NCI-H510A (cell line): ENCODE measurements at regions not wholly inside any gene's neighbourhood (a gene's known extent, or its start where the extent isn't known, plus 50 kb on each side); places are given as distances from the start of the nearest gene placed in this dataset.

Source experiments
- DNase-seq: peaks from one replicate; lab custom pipeline; 2025; lab: John Stamatoyannopoulos, UW

DNA sequence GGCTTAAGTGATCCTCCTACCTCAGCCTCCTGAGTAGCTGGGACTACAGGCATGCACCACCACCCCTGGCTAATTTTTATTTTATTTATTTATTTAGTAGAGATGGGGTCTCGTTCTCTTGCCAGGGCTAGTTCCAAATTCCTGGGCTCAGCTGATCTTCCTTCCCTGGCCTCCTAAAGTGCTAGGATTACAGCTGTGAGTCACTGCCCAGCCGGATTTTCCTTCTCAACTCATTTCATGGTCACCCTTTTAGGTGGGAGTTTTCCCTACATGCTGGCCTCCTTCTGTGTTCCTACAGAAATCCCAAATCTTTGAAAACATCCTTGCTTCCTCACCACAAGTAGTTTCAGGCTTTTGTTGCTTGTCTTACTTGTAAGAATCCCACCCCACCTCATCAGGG lies 102.1 kb upstream of the SIAH1 start:
- DNase-seq = no peak

DNA sequence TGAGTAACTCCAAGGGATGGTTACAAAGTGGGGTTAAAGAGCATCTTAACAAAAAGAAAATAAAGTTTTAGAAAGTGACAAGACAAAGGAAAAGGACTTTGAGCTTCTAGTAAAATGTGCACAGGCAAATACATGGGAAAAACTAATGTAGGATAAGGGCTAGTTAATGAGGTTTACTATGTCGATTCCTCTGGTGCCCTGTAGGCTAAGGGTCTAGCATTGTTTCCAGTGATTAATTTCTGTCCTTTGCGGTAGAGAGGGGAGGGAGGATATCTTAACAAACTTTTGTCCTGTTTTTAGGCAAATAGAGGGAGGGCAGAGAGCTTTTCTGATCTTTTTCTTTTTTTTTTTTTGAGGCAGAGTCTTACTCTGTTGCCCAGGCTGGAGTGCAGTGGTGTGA lies 96.6 kb upstream of the SIAH1 start:
- DNase-seq = no peak

DNA sequence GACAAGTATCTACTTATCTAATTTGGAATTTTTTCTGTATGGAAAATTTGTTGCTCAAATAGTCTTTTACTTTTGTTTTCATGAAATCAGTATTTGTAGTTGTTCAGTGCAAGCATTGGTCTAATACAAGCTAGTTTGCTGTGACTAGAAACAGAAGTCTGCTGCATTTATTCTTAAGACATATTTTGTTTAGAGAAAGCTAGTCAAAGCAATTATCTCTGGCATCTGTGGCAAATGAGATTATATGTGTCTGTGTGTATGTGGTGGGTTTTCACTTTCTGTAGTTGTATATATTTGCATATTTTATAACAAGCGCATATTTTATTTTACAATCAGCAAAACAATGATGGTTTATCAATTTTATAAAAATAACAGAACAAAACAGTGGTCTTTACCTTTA lies 96.0 kb upstream of the SIAH1 start:
- DNase-seq = no peak

DNA sequence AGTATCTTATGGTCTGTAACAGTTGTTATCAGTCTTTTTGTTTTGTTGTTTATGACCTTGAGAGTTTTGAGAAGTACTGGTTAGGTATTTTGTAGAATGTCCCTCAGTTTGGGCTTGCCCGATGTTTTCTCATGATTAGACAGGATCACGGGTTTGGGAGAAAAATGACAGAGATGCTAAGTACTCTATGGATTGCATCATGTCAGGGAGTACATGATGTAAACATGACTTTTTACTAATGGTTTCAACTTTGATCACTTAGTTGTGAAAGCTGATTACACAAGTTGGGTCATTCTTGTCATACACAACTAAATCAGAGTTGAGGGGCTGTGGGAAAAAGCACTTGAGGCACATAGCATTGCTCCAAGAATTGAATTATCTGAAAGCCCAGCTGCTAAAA lies 94.7 kb upstream of the SIAH1 start:
- DNase-seq = no peak

- DNase-seq = no peak
Observed at GRCh38 chr16:48479329-48479728, 94.1 kb upstream of the SIAH1 start.

GRCh38 chr16:48478393-48478792 lies 93.2 kb upstream of the SIAH1 start:
- no peak for DNase-seq

DNA sequence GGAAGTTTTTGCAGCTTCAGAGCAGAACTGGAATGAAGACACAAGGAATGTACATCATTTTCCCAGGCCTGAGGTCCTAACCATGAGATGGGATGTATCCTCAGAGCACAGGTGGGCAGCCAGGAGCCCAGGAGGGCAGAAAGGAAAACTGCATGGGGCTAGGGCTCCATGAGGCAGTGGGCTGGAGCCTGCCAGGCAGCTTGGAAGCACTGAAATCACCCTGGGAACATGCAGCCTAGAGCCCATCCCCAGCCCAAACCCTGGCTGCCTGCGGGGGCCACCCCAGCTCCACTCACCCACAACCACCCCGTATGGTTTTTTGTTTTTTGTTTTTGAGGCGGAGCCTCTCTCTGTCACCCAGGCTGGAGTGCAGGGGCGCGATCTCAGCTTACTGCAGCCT lies 86.2 kb upstream of the SIAH1 start:
- DNase-seq = no peak

DNA sequence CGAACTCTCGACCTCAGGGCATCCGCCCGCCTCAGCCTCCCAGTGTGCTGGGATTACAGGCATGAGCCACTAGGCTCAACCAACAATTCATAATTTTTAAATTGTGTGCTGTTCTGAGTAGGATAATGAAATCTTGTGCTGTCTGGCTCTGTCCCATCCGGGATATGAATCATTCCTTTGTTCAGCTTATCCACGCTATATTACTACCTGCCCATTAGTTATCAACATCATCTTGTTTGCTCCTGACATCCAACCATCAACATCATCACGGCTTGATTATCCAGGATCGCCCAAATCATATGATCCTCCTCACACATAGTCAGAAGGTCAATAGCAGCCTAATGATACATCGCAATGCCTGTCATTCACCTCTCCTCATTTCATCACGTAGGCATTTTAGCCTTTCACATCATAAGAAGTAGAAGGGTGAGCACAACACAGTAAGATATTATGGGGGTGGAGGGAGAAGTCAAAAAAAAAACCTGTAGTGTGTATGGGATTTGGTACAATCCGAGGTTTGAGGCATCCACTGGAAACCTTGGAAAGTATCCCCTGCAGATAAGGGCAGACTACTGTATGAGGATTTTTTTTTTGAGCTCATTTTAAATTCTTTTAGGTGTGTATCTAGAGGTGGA lies 77.0 kb upstream of the SIAH1 start:
- no peak for DNase-seq

DNA sequence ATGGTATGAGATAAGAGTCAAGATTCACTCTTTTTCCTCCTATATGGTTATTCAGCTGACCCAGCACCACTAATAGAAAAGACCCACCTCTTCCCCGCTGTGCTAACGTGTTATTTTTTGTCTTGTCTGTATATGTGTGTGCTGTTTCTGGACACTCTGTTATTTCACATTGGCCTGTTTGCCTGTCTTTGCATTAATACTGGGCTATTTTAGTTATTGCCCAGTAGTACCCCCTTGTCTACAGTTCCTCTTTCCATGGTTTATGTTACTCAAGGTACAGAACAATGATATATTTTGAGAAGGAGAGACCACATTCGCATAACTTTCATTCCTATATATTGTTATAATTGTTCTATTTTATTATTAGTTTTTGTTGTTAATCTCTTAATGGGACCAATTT lies 74.0 kb upstream of the SIAH1 start:
- DNase-seq = no peak

DNA sequence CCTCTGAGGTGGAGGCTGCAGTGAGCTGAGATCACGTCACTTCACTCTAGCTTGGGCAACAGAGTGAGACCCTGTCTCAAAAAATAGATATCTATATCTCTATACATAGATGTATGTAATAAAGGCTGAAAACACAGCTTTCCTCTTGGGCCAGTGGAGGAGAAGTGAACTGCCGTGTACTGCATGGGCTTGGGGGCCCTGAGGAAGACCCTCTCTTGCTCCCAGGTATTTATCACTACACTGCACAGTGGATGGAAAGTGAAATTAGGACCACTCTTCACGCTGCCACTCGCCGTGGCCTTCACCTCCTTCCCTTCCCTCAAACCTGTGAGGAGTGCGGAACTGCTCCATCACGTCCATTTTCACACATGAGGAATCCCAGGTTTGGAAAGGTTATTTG lies 68.8 kb upstream of the SIAH1 start:
- DNase-seq = no peak

- DNase-seq = no peak
Observed at GRCh38 chr16:48452991-48453760, 68.0 kb upstream of the SIAH1 start.

DNA sequence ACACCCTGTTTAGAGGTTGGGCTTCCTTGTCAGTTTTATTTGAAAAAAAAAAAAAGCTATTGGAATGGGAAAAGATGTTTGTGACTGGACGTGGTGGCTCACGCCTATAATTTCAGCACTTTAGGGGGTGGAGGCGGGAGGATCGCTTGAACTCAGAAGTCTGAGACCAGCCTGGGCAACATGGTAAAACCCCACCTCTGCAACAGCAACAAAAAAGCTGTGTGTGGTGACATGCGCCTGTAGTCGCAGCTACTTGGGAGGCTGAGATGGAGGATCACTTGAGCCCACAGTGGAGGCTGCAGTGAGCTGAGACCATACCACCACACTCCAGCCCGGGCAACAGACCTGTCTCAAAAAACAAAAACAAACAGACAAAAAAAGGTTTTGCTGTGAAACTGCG lies 66.1 kb upstream of the SIAH1 start:
- no peak for DNase-seq

DNA sequence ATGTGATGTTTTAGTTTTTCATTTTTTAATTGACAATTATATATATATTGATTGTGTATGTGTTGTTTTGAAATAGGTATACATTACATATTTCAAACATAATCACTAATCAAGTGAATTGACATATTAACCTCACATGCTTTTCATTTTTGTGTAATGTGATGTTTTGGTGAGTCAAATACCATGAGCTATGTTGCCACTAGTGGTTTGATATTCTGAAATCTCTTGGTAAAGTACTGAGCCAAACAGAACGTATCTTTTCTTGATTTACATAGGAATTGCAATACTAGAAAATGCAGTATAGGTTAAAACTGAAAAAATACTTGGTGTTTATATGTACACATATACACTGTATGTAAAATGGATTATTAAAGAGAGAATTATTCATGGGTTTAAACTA lies 65.2 kb upstream of the SIAH1 start:
- DNase-seq = no peak

DNA sequence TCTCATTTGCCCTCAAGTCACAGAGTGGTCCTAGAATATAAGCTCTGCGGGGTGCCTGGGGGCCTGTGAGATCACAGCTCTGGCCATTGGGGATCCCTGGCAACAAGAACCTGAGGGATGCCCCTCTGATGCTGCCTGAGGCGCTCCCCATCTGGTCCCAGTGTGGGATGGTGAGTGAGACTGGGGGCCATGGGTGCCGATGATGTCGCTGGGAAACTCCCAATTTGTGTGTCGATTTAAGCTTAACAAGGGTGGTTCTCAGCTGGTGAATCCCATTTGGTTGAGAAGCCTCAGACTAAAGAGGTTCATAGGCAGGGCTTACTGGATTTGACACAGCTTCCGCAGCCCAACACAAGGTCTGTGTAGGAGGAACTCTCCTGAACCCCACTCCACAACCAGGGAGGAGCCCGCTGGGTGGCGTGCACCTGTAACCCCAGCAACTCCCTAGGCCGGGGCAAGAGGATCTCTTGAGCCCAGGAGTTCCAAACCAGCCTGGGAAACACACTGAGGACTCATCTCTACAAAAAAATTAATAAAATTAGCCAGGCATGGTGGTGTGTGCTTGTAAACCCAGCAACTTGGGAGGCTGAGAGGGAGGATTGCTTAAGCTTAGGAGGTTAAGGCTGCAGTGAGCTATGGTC lies 63.7 kb upstream of the SIAH1 start:
- DNase-seq = no peak

DNA sequence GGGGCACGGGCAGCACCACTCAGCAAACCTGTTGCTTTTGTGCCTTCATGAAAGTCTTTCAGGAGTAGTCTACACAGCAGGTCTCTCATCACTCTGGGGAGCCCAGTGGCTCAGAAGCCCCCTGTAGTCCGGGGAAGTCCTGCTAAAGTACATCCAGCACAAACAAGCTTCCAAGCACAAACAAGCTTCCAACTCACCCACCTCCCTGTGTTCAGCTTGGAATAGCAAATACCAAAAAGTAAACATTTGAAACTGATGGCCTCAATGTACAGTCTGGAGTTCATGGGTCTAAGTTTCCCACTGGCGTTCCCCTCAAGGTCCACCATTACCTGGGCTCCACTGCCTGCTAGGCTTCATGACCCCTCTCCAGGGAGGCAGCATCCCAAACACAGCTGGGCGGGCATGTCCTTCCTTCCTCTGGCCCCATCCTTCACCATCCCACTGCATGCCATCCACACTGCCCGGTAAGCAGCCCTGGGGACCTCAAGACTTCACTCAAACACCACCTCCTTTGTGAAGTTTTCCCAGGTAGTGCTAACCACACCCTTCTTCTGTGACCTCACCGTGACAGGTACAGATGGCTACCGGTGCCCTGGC lies 62.8 kb upstream of the SIAH1 start:
- no peak for DNase-seq

- DNase-seq = no peak
Observed at GRCh38 chr16:48447428-48447827, 62.2 kb upstream of the SIAH1 start.

DNA sequence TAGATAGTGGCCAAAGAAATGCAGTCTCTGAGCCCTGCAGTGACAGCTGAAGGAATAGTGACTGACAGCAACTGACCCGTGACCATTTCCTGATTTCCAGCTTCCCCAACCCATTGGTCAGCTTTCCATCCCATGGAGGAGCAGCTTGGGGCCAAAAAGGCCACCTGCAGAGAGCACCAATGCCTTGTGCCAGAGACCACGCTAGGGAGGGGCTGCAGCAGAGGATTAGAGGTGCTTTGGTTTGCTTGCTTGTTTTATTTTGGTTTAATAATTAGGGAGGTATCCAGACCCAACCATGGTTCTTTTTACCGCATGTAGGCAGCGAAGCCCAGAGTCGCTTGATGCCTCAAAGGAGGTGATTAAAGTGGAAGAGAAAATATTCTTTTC lies 61.3 kb upstream of the SIAH1 start:
- no peak for DNase-seq

DNA sequence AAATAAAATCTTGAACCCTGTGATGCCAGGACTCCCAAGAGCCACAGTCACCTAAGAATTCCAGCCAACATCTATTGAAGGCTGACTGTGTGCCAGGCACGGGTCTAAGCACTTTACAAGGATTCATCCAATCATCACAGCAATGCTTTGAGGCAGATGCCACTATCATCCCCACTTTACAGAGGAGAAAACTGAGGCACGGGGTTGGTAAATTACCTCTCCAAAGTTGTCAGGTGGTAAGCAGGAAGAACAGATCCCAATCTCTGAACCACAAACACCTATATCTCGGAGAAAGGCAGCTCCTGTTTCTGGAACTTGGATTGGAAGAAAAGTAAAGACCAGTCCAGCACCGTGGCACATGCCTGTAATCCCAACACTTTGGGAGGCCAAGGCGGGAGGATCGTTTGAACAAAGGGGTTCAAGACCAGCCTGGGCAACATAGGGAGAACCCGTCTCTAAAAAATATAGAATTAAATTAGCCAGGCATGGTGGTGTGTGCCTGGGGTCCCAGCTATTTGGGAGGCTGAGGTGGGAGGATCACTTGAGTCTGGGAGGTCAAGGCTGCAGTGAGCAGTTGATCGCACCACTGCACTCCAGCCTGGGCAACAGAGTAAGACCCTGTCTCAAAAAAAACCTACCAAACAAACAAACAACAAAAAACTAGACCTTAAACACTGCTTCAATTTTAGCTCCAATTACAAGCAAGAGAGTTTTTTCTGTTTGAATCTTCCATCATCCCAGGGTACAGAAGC lies 60.7 kb upstream of the SIAH1 start:
- DNase-seq = no peak

DNA sequence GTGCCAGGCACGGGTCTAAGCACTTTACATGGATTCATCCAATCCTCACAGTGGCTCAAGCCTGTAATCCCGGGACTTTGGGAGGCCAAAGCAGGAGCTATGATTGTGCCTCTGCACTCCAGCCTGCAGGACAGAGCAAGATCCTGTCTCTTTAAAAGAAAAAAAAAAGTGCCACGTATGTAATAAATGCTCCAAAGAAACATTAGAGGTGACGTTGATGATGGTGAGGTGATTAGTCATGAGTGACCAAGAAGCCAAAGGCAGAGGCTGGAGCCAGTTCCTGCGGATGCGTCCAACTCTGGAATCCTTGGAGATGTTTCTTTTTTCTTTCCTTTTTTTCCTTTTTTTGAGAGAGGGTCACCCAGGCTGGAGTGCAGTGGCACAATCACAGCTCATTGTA lies 59.4 kb upstream of the SIAH1 start:
- DNase-seq = no peak

- DNase-seq = no peak
Observed at GRCh38 chr16:48442379-48442778, 57.2 kb upstream of the SIAH1 start.

GRCh38 chr16:48441863-48442279 lies 56.7 kb upstream of the SIAH1 start:
- peak; percentile 27 for DNase-seq

GRCh38 chr16:48441106-48441505 lies 55.9 kb upstream of the SIAH1 start:
- DNase-seq = no peak
